Endodermal cell (in vitro differentiated cells): ENCODE measurements at regions not wholly inside any gene's neighbourhood (a gene's known extent, or its start where the extent isn't known, plus 50 kb on each side); places are given as distances from the start of the nearest gene placed in this dataset.
"Not testable (repeated sequence)": the region's sequence is repeated elsewhere in the genome, so short reads cannot be mapped to it uniquely, and the experiment has no call there.

ENCODE experiments used
- DNase-seq: peaks from one replicate; pipeline ENCODE4 v3.0.0-alpha.2; 2017
- H3K27ac ChIP-seq: 2 replicates; pipeline ENCODE4 v1.5.1; 2013; ENCODE audit warnings: mild to moderate bottlenecking, low read depth, low read length, moderate library complexity
- H3K27me3 ChIP-seq: 2 replicates; pipeline ENCODE4 v1.6.1; 2013; ENCODE audit warnings: mild to moderate bottlenecking, low read length, moderate library complexity; ENCODE audit not compliant: insufficient read depth, control insufficient read depth, poor library complexity, severe bottlenecking
- H3K36me3 ChIP-seq: 2 replicates; pipeline ENCODE4 v1.7.0; 2013; ENCODE audit warnings: mild to moderate bottlenecking, low read length, moderate library complexity; ENCODE audit not compliant: control insufficient read depth, insufficient read depth
- H3K4me1 ChIP-seq: one replicate; pipeline ENCODE4 v1.7.0; 2013; ENCODE audit warnings: low read length; ENCODE audit not compliant: control insufficient read depth, insufficient read depth
- H3K4me3 ChIP-seq: 2 replicates; pipeline ENCODE4 v1.5.1; 2013; ENCODE audit warnings: mild to moderate bottlenecking, low read length, moderate library complexity
- H3K9ac ChIP-seq: 2 replicates; pipeline ENCODE4 v1.6.1; 2013; ENCODE audit warnings: mild to moderate bottlenecking, low read length, moderate library complexity; ENCODE audit not compliant: poor library complexity, severe bottlenecking; ENCODE audit errors: extremely low read depth
- H3K9me3 ChIP-seq: 2 replicates; pipeline ENCODE4 v1.6.1; 2013; ENCODE audit warnings: mild to moderate bottlenecking, low read length, moderate library complexity; ENCODE audit not compliant: control insufficient read depth
- H3K27ac Mint-ChIP-seq: 2 replicates; pipeline ENCODE4 v1.8.0; 2020; ENCODE audit warnings: mixed read lengths
- H3K27me3 Mint-ChIP-seq: 2 replicates; pipeline ENCODE4 v1.8.0; 2021; ENCODE audit warnings: mild to moderate bottlenecking, mixed read lengths; ENCODE audit not compliant: insufficient read depth
- H3K36me3 Mint-ChIP-seq: 2 replicates; pipeline ENCODE4 v1.8.0; 2020; ENCODE audit warnings: low read depth, mixed read lengths
- H3K4me1 Mint-ChIP-seq: 2 replicates; pipeline ENCODE4 v1.8.0; 2020; ENCODE audit warnings: mixed read lengths
- H3K4me3 Mint-ChIP-seq: 2 replicates; pipeline ENCODE4 v1.8.0; 2020; ENCODE audit warnings: mild to moderate bottlenecking, moderate library complexity, mixed read lengths
- H3K9me3 Mint-ChIP-seq: 2 replicates; pipeline ENCODE4 v1.8.0; 2020; ENCODE audit warnings: mild to moderate bottlenecking, mixed read lengths
- WGBS, 2 experiments: methylation state at CpG; one replicate each; pipeline versions ENCODE4 v1.1.5 to v1.1.7; 2013; ENCODE audit warnings: missing lambda C conversion rate in 2 of 2, mixed read lengths in 1 of 2; ENCODE audit not compliant: insufficient coverage in 1 of 2, insufficient read length in 1 of 2; 5-methylcytosine and 5-hydroxymethylcytosine counted together
- TF ChIP-seq, protein P1 (sequence below): fragments of 200-600 bp; sonication (generic); conservative IDR thresholded peaks from 2 replicates; pipeline ENCODE4 v1.5.0; 2021; ENCODE audit warnings: antibody characterized with exemption, mild to moderate bottlenecking

DNA sequence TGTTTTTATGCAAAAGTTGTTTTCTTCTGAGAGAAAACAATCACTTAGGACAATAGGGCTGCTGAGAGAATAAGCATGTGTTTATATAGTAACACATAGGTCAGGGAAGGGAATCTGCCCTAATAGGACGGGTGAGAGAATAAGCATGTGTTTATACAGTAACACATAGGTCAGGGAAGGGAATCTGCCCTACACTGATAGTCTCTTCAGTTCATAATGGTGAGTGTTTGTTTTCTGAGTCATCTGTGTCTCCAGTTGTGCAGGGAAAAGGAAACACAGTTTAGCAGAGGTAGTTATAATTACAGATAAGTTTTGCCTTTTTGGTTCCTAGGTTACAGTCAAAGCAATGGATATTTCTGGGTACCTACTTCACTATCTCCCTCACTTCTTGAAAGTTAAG, 252.3 kb upstream of the CA10 start:
- H3K4me1 ChIP-seq: no peaks in the 10 kb centered on the region
- TF ChIP-seq, protein P1, sequence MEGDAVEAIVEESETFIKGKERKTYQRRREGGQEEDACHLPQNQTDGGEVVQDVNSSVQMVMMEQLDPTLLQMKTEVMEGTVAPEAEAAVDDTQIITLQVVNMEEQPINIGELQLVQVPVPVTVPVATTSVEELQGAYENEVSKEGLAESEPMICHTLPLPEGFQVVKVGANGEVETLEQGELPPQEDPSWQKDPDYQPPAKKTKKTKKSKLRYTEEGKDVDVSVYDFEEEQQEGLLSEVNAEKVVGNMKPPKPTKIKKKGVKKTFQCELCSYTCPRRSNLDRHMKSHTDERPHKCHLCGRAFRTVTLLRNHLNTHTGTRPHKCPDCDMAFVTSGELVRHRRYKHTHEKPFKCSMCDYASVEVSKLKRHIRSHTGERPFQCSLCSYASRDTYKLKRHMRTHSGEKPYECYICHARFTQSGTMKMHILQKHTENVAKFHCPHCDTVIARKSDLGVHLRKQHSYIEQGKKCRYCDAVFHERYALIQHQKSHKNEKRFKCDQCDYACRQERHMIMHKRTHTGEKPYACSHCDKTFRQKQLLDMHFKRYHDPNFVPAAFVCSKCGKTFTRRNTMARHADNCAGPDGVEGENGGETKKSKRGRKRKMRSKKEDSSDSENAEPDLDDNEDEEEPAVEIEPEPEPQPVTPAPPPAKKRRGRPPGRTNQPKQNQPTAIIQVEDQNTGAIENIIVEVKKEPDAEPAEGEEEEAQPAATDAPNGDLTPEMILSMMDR: no peak
- no peaks in the 10 kb centered on the region for H3K36me3 Mint-ChIP-seq
- no peaks in the 10 kb centered on the region for H3K27me3 Mint-ChIP-seq
- H3K9me3 Mint-ChIP-seq: peaks cover 8% of the 10 kb centered on the region
- DNase-seq: no peak
- H3K4me3 Mint-ChIP-seq: no peak overlapping the region
- no peaks in the 10 kb centered on the region for H3K36me3 ChIP-seq
- H3K4me3 ChIP-seq: no peak overlapping the region
- 45 to 52% methylated on average over 1 of the region's 1 CpG for WGBS, 2 experiments
- no peak overlapping the region for H3K27ac Mint-ChIP-seq
- H3K9me3 ChIP-seq: peaks cover 6% of the 10 kb centered on the region
- no peak overlapping the region for H3K9ac ChIP-seq
- H3K27me3 ChIP-seq: no peaks in the 10 kb centered on the region
- H3K4me1 Mint-ChIP-seq: no peaks in the 10 kb centered on the region
- H3K27ac ChIP-seq: no peak overlapping the region

DNA sequence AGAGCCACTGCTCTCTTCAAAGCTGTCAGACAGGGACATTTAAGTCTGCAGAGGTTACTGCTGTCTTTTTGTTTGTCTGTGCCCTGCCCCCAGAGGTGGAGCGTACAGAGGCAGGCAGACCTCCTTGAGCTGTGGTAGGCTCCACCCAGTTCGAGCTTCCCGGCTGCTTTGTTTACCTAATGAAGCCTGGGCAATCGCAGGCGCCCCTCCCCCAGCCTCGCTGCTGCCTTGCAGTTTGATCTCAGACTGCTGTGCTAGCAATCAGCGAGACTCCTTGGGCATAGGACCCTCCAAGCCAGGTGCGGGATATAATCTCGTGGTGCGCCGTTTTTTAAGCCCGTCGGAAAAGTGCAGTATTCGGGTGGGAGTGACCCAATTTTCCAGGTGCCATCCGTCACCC, 250.7 kb upstream of the CA10 start:
- H3K4me1 ChIP-seq, H3K36me3 Mint-ChIP-seq, H3K9ac ChIP-seq, H3K9me3 ChIP-seq, H3K4me3 ChIP-seq, H3K4me1 Mint-ChIP-seq, H3K27me3 ChIP-seq, H3K4me3 Mint-ChIP-seq, H3K27me3 Mint-ChIP-seq, H3K27ac ChIP-seq, H3K36me3 ChIP-seq, H3K27ac Mint-ChIP-seq: not testable (repeated sequence)
- 73 to 80% methylated on average over 4 to 14 of the region's 15 CpGs for WGBS, 2 experiments
- peaks cover 11% of the 10 kb centered on the region for H3K9me3 Mint-ChIP-seq
- peak; percentile 77 for DNase-seq

DNA sequence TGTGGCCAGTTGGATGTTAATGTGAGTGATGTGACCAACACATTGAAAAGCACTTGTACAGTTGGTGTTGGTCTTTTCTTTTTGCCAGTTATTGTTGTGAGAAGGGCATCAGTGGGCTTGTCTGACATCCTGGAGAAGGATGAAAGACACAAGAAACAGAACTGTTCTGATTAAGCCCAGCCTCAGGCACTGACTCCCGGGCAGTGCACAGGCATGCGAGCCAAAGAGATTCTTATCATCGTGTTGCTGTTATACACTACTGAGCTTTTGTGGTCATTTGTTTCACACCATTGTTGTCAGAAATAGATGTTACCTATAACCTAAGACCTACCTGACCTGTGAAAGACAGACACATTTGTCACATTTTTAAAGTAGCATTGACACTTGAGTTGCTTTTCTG, 236.8 kb upstream of the CA10 start:
- H3K4me3 ChIP-seq: no peak overlapping the region
- H3K4me3 Mint-ChIP-seq: no peak overlapping the region
- 92 to 100% methylated on average over 3 of the region's 3 CpGs for WGBS, 2 experiments
- H3K4me1 Mint-ChIP-seq: no peaks in the 10 kb centered on the region
- no peaks in the 10 kb centered on the region for H3K4me1 ChIP-seq
- H3K27me3 Mint-ChIP-seq: no peaks in the 10 kb centered on the region
- H3K27me3 ChIP-seq: no peaks in the 10 kb centered on the region
- TF ChIP-seq, protein P1: no peak
- no peak overlapping the region for H3K27ac ChIP-seq
- DNase-seq: no peak
- H3K27ac Mint-ChIP-seq: no peak overlapping the region
- H3K9me3 ChIP-seq: peaks cover 30% of the 10 kb centered on the region
- no peak overlapping the region for H3K9ac ChIP-seq
- peaks cover 4% of the 10 kb centered on the region for H3K9me3 Mint-ChIP-seq
- H3K36me3 Mint-ChIP-seq: no peaks in the 10 kb centered on the region
- H3K36me3 ChIP-seq: no peaks in the 10 kb centered on the region

DNA sequence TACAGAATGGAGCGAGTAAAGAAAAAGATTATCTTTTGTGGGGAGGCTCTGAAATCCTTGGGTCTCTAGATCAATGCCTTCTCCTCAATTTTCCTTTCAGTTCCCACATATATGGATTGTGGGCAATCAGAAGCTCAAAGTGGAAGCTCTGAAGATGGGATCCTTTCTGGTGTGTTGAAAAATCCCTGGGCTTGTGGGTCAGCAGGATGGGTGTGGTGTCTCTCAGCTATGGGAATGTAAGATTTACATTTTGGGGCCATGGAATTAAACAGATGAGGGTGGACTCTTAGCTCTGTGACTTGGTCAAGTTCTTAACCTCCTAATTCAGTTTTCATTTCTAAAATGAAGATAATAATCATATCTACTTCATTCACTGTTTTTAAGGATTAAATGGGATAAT, 231.9 kb upstream of the CA10 start:
- Histone ChIP-seq H3K4me3 (no peak overlapping the region), H3K4me1 (no peaks in the 10 kb centered on the region), H3K9me3 (peaks cover 20% of the 10 kb centered on the region), H3K27me3 (no peaks in the 10 kb centered on the region), H3K36me3 (no peaks in the 10 kb centered on the region), H3K9ac (no peak overlapping the region), H3K27ac (no peak overlapping the region)
- Mint-ChIP-seq H3K27ac (no peak overlapping the region), H3K27me3 (no peaks in the 10 kb centered on the region), H3K4me3 (no peak overlapping the region), H3K36me3 (no peaks in the 10 kb centered on the region), H3K4me1 (no peaks in the 10 kb centered on the region), H3K9me3 (no peaks in the 10 kb centered on the region)
- TF ChIP-seq, protein P1: no peak
- no peak for DNase-seq
- WGBS, 2 experiments: 77% methylated on average over 1 of the region's 1 CpG; no CpG with 5 or more reads in 1 of the 2 experiments
